Memory B cell (primary cell): ENCODE measurements at regions not wholly inside any gene's neighbourhood (a gene's known extent, or its start where the extent isn't known, plus 50 kb on each side); places are given as distances from the start of the nearest gene placed in this dataset.

Experiments
- ATAC-seq: fragments of 150-1000 bp; cut with Tn5 transposase; 2 replicates; pipeline ENCODE4 v1.10.0; 2021; ENCODE audit warnings: low read depth, mild to moderate bottlenecking, moderate library complexity
- DNase-seq, 2 donors: peaks; one replicate each; pipeline ENCODE4 v3.0.0; 2022; ENCODE audit warnings: low spot score in 2 of 2
- H3K27ac Mint-ChIP-seq: one replicate; pipeline ENCODE4 v1.8.0; 2022; ENCODE audit warnings: mild to moderate bottlenecking, moderate library complexity, mixed read lengths
- H3K27me3 Mint-ChIP-seq: one replicate; pipeline ENCODE4 v1.8.0; 2022; ENCODE audit warnings: mixed read lengths
- H3K36me3 Mint-ChIP-seq: one replicate; pipeline ENCODE4 v1.8.0; 2022; ENCODE audit warnings: mild to moderate bottlenecking, mixed read lengths
- H3K4me1 Mint-ChIP-seq: one replicate; pipeline ENCODE4 v1.8.0; 2022; ENCODE audit warnings: mixed read lengths
- H3K4me3 Mint-ChIP-seq: one replicate; pipeline ENCODE4 v1.8.0; 2022; ENCODE audit warnings: mild to moderate bottlenecking, moderate library complexity, mixed read lengths
- H3K9me3 Mint-ChIP-seq: one replicate; pipeline ENCODE4 v1.8.0; 2022; ENCODE audit warnings: mixed read lengths

DNA sequence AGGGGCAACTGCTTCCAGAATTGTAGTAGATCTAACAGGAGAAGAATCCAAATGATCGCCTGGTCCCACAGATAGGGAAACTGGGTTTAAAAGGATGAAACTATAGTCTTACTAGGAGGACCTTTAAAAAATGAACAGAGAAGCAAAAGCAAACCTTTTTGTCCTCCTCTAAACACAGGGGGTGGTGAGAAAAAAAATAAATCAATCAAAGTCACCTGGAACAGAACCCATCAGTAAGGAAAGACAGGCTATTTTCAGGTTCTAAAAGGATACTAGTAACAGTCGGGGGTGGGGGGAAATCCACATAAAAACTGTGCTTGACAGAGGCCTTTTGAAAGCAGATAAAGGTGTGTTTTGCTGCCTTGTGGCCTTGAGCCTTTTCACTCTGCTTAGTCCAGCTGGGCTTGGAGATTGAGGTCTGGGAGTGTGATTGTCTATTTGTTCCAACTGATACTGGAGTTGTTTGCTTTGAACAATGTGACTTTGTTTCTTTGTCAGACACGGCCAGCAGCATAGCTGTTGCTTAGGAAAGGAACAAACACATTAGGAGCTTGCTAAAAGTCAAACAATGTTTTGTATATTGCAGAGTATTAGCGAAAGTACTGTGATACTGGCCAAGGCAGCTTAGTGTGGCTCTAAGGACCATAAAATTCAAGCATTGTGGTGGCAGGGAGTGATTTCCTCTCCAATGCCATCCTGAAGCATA is 141.1 kb upstream of the IRF2BP2 start:
- H3K9me3 Mint-ChIP-seq, result no peaks in the 10 kb centered on the region
- no peak overlapping the region for H3K4me3 Mint-ChIP-seq
- ATAC-seq, result no peak
- no peaks in the 10 kb centered on the region for H3K27me3 Mint-ChIP-seq
- no peak for DNase-seq
- no peak overlapping the region for H3K27ac Mint-ChIP-seq
- no peaks in the 10 kb centered on the region for H3K36me3 Mint-ChIP-seq
- no peaks in the 10 kb centered on the region for H3K4me1 Mint-ChIP-seq

DNA sequence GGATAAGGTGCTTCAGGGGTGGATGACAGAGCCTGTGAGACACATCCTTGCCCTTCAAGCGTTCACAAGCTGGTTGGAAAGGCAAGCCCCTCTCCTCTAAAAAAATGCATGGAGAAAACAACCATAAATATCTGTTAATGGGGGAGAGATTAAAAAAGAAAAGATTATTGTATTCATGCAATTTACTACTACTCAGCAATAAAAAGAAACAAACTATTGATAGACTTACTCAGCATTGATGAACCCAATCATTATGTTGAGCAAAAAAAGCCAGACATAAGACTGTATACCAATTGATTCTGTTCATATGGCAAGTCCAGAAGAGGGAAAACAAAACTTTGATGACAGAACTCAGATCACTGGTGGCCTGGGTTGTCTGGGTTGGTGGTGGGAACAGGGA is 138.7 kb upstream of the IRF2BP2 start:
- Mint-ChIP-seq H3K9me3 (no peaks in the 10 kb centered on the region), H3K36me3 (no peaks in the 10 kb centered on the region), H3K27me3 (no peaks in the 10 kb centered on the region), H3K4me3 (no peak overlapping the region), H3K4me1 (no peaks in the 10 kb centered on the region), H3K27ac (no peak overlapping the region)
- DNase-seq (no peak), ATAC-seq (no peak)

DNA sequence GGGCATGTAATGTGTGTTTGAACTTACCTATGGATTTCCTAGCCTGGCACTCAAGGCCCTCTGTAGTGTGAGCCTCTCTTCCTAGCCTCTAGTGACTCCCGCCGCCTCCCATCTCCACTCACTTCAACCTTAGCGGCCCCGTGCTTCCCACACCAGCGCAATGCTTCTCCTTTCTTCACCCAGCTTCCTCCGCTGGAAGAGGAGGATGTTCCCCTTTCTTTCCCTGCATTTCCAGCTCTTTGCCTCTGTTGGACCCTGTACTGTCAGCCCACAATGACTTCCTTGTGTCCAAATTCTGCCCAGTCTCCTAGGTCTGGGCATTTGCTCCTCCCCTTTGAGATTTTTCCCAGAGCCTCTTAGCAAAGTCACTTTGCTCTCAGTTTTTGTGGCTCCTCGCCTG is 138.1 kb upstream of the IRF2BP2 start:
- ATAC-seq, result no peak
- H3K27me3 Mint-ChIP-seq, result no peaks in the 10 kb centered on the region
- no peaks in the 10 kb centered on the region for H3K9me3 Mint-ChIP-seq
- DNase-seq, result no peak
- no peaks in the 10 kb centered on the region for H3K36me3 Mint-ChIP-seq
- no peak overlapping the region for H3K4me3 Mint-ChIP-seq
- no peak overlapping the region for H3K27ac Mint-ChIP-seq
- H3K4me1 Mint-ChIP-seq, result peaks cover 2% of the 10 kb centered on the region

DNA sequence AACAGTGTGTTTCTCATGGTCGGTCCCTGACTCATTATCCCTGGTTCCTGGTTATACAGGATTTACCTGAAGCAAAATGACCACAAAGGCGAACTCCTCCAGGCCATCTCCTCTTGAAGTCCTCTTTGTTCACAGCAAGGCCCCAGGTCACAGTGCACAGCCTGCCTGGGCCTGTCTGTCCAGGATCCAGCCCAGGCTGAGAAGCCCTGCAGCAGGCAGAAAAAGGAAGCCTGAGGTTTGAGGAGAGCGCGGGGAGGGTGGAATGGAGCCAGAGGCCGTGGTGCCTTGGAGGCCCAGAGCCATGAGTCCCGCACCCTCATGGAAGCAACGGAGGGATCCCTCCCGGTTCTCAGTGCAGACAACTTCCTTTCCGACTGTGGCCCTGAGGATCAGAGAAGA is 136.8 kb upstream of the IRF2BP2 start:
- DNase-seq, result no peak
- ATAC-seq, result no peak
- Mint-ChIP-seq H3K9me3 (no peaks in the 10 kb centered on the region), H3K27me3 (peaks cover under 1% of the 10 kb centered on the region), H3K4me3 (no peak overlapping the region), H3K36me3 (no peaks in the 10 kb centered on the region), H3K27ac (no peak overlapping the region), H3K4me1 (peaks cover 2% of the 10 kb centered on the region)

DNA sequence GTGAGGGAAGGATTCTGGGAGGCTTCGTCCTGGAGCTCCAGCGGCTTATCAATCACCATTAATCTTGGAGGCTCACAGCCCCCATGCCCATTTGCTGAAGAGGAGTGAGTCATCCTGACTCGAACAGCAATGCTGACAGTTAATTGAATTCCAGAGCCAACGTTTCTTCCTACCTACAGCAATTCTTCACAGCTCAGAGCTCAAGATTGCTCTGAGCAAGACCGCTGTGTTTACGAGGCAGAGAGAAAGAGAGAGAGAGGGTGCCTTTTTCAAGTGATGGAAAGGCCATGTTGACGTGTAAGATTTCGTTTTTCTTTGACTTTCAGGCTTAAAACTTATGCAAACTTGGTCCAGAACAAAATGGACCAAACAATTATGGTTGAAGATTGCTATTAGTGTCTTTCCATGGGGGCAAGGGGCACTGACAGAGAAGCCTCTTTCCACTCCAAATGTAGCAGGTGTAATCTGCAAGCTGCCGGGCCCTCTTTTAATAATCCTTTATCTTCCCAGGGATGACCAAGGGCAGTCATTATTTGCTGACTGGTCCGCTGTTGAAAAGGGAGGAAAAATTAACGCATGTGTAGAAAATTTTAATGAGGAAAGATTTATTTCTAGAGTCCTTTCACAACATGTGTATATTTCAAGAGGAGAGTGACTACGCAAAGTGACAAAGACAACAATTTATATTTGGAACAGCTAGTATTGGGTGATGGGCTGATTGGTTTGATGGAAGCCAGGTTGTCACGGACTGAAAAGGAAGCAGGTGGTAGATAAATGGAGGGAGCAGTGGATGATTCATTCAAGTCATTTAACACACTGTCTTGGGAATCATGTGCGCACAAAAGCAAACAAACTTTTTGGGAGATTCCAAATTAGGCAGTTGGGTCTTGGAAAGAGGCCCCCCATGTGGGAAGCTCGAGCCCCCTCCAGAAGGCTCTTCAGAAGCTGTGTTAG is 136.1 kb upstream of the IRF2BP2 start:
- Mint-ChIP-seq H3K27me3 (peaks cover 1% of the 10 kb centered on the region), H3K4me3 (no peak overlapping the region), H3K9me3 (no peaks in the 10 kb centered on the region), H3K36me3 (no peaks in the 10 kb centered on the region), H3K4me1 (peaks cover 2% of the 10 kb centered on the region), H3K27ac (no peak overlapping the region)
- DNase-seq, result no peak
- no peak for ATAC-seq

DNA sequence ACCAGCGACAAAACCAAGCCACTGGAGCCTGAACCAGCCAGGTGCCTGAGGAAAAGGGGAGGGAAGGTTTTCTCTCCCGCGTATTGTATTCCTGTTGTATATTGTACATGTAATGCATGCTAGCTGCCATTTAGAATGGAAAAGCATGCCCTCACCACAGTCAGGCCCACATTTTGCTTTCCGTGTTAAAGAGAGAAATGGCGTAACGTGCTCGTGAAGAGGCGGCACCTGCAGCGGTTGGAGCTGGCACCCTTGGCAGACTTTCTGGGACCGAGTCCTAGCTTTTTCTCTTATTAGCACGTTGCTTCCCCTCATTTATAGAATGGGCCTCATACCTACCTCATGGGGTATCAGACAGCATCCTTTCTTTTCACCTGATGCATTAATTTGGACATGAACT is 135.3 kb upstream of the IRF2BP2 start:
- no peak for DNase-seq
- no peaks in the 10 kb centered on the region for H3K36me3 Mint-ChIP-seq
- no peak overlapping the region for H3K4me3 Mint-ChIP-seq
- no peak overlapping the region for H3K27ac Mint-ChIP-seq
- H3K4me1 Mint-ChIP-seq, result peaks cover 2% of the 10 kb centered on the region
- no peak for ATAC-seq
- H3K9me3 Mint-ChIP-seq, result no peaks in the 10 kb centered on the region
- H3K27me3 Mint-ChIP-seq, result peaks cover 3% of the 10 kb centered on the region

DNA sequence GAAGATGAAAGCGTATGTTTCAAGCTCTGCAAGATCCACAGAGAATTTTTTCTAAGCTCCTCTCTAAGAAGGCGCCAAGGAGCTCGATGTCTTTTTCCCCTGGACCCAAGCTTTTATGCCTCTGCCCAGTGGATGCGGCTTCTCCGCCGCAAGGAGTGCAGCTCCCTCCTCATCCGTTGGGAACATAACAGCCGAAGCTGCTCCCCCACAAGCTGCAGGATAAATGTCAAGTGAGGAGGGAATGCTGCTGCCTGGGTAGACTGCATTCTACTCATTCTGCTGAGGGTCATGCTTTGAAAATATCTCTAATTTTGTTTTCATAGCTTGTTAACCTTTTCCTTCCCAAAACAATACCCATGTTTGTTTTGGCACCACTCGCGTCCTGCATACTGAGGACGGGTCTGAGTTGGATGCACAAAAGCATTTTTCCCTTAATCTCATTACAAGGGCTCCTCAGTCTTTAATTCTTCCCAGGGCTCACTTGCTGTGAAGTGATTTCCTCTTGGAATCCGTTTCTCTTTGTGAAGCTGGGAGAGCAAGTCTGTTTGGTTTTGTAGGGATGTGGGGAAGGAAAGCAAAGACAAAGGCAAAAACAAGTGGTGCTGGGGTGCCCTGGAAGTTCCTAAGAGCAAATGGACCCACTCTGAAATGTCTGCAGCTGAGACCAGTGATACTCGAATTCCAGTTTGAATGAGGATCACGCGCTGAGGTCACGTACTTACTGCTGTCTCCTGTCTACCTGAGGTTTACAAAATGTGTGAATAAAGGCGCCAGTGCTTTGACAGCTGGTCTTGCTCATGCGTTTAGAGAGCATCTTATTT is 134.0 kb upstream of the IRF2BP2 start:
- no peak for DNase-seq
- H3K4me1 Mint-ChIP-seq, result peaks cover 2% of the 10 kb centered on the region
- H3K36me3 Mint-ChIP-seq, result no peaks in the 10 kb centered on the region

DNA sequence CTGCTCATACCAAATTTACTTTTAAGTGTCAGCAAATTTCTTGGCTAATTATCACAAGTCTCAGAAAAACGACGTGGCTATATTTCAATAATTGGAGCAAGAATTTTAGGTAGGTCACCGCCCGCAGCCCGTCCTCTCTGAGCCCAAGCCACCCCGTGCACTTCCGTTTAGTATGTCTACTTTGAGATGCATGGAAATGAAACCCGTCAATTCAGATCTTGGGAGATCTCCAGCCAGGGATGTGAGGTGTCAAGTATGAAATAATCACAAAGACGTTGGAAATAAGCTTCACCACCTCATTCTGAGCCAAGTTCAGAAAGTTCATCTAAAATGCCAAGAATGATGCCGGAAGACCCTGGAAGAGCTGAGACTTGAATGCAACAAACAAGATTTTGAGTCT is 132.6 kb upstream of the IRF2BP2 start:
- Mint-ChIP-seq H3K27ac (no peak overlapping the region), H3K9me3 (no peaks in the 10 kb centered on the region), H3K36me3 (no peaks in the 10 kb centered on the region), H3K4me3 (no peak overlapping the region), H3K27me3 (peaks cover 4% of the 10 kb centered on the region), H3K4me1 (peaks cover 4% of the 10 kb centered on the region)
- ATAC-seq, result no peak
- no peak for DNase-seq

More for the DNA sequence above, 134.0 kb upstream of the IRF2BP2 start:
- no peak overlapping the region for H3K27ac Mint-ChIP-seq
- no peak for ATAC-seq
- no peaks in the 10 kb centered on the region for H3K9me3 Mint-ChIP-seq
- H3K4me3 Mint-ChIP-seq, result no peak overlapping the region
- H3K27me3 Mint-ChIP-seq, result peaks cover 4% of the 10 kb centered on the region

DNA sequence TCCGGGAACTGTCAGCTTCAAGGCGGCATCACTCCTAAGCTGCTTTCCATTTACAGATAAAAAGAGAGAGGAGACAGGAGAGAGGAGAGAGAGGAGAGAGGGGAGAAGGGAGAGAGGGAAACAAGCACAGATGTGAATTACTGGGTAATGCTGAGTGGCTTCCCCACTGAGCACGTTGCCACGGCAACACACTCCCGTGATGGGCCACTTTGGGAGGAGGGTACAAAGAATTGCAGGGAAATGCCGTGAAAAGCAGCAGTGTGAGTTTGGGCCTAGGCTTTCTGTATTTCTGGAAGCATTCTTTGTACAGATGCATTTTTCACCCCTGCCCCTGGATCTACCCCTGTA is 128.0 kb upstream of the IRF2BP2 start:
- Mint-ChIP-seq H3K27ac (no peak overlapping the region), H3K9me3 (no peaks in the 10 kb centered on the region), H3K4me1 (peaks cover 2% of the 10 kb centered on the region), H3K36me3 (no peaks in the 10 kb centered on the region), H3K27me3 (peaks cover 4% of the 10 kb centered on the region), H3K4me3 (no peak overlapping the region)
- no peak for ATAC-seq
- DNase-seq, result no peak

DNA sequence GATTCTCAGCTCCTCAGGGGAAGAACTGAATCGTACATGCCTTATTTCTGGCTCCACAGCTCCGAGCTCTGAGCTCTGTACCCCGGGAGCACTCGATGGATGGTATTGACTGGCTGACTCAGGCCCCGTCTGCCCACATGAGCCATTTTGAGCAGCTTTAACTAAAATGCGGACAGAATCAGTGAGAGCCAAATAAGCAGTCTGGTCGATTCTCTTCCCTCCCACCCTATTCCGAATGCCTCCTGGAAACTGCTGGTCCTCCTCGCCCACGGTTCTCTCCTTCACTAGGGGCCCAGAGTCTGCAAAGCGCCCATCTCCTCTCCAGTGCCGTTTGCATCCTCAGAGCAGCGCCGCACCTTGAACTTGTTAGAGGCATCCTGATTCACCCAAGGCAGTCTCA is 125.9 kb upstream of the IRF2BP2 start:
- no peak for ATAC-seq
- Mint-ChIP-seq H3K27ac (no peak overlapping the region), H3K36me3 (no peaks in the 10 kb centered on the region), H3K9me3 (no peaks in the 10 kb centered on the region), H3K27me3 (peaks cover 3% of the 10 kb centered on the region), H3K4me3 (no peak overlapping the region), H3K4me1 (peaks cover 17% of the 10 kb centered on the region)
- DNase-seq, result no peak

DNA sequence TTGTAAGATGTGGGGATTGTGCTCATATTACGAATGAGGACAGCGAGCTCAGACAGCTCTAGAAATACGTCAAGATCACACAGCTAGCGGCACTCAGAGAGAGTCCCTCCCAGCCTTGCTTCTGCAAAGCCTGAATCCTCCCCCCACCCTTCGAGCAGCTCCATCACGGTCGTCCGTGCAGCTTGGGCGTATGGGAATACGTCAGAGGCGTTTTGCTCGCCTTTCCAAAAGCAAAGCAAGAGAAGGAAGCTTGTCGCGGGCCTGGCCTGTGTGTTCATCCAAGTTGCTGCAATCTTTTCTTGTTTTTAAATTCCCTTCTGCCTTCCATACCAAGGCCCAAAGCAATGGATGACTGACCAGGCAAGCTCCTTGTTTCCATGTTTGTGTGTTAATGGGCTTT is 125.5 kb upstream of the IRF2BP2 start:
- no peak overlapping the region for H3K4me3 Mint-ChIP-seq
- ATAC-seq (no peak), DNase-seq (no peak)
- H3K36me3 Mint-ChIP-seq, result no peaks in the 10 kb centered on the region
- peaks cover 3% of the 10 kb centered on the region for H3K27me3 Mint-ChIP-seq
- H3K9me3 Mint-ChIP-seq, result no peaks in the 10 kb centered on the region
- H3K27ac Mint-ChIP-seq, result no peak overlapping the region
- H3K4me1 Mint-ChIP-seq, result peaks cover 22% of the 10 kb centered on the region

DNA sequence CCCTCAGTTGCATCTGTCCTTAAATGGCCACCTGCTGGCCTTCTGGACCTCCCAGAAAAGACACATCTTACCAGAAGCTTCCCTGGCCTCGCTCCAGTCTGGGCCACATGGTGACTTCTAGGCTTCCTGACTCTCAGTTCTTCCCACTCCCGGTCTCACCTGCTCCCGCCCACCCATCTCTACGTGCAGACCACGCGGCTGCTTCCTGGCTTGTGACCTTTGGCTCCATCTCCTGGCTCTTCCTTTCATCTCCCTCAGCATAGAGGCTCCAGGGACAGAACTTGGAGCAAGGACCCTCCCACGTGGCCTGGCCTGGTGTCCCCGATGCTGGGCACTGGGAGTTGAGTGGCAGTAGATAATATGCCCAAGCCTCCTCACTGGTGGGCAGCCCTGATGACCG is 124.9 kb upstream of the IRF2BP2 start:
- Mint-ChIP-seq H3K27me3 (no peaks in the 10 kb centered on the region), H3K36me3 (no peaks in the 10 kb centered on the region), H3K4me1 (peaks cover 28% of the 10 kb centered on the region), H3K4me3 (no peak overlapping the region), H3K9me3 (no peaks in the 10 kb centered on the region), H3K27ac (no peak overlapping the region)
- DNase-seq, result no peak
- ATAC-seq, result no peak

DNA sequence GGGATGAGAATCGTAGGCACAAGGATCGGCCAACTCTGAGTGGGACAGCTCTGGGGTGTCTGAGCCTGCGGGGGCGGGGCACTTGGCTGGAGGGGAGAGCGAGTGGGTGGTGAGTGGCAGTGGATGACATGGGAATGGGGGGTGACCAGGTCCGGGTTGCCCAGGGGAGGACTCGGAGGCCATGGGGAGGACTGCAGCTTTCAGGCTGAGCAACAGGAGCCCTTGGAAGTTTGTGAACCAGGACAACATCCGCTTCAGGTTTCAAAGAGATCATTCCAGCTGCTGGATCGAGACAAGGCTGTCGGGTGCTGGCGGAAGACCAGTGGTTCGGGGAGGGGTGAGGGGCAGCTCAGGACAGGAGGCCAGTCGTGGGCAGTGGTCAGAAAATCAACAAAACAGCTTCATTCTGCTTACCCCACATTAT is 124.4 kb upstream of the IRF2BP2 start:
- H3K36me3 Mint-ChIP-seq, result no peaks in the 10 kb centered on the region
- no peak overlapping the region for H3K4me3 Mint-ChIP-seq
- H3K9me3 Mint-ChIP-seq, result no peaks in the 10 kb centered on the region
- DNase-seq, result no peak
- no peak for ATAC-seq
- no peak overlapping the region for H3K27ac Mint-ChIP-seq
- H3K27me3 Mint-ChIP-seq, result no peaks in the 10 kb centered on the region
- H3K4me1 Mint-ChIP-seq, result peaks cover 30% of the 10 kb centered on the region

DNA sequence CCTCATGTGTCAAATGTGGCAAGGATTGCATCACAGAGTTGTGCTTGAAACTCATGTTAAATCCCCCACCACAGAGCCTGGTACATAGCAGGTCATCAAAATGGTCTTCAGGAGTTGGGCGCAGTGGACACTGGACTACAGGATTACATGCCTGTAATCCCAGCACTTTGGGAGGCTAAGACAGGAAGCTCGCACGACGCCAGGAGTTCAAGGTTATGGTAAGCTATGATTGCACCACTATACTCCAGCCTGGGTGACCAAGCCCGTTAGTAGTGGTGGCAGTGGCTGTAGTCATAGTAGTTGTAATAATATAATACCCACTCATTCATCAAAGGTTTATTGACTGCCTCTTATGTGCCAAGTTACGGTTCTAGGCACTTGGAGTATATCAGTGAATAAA is 123.4 kb upstream of the IRF2BP2 start:
- H3K4me1 Mint-ChIP-seq, result peaks cover 30% of the 10 kb centered on the region
- no peaks in the 10 kb centered on the region for H3K9me3 Mint-ChIP-seq
- no peak overlapping the region for H3K27ac Mint-ChIP-seq
- no peak overlapping the region for H3K4me3 Mint-ChIP-seq
- no peaks in the 10 kb centered on the region for H3K36me3 Mint-ChIP-seq
- DNase-seq, result no peak
- no peaks in the 10 kb centered on the region for H3K27me3 Mint-ChIP-seq
- ATAC-seq, result no peak
